ENCODE measurements at regions not wholly inside any gene's neighbourhood (a gene's known extent, or its start where the extent isn't known, plus 50 kb on each side); places are given as distances from the start of the nearest gene placed in this dataset.

DNA sequence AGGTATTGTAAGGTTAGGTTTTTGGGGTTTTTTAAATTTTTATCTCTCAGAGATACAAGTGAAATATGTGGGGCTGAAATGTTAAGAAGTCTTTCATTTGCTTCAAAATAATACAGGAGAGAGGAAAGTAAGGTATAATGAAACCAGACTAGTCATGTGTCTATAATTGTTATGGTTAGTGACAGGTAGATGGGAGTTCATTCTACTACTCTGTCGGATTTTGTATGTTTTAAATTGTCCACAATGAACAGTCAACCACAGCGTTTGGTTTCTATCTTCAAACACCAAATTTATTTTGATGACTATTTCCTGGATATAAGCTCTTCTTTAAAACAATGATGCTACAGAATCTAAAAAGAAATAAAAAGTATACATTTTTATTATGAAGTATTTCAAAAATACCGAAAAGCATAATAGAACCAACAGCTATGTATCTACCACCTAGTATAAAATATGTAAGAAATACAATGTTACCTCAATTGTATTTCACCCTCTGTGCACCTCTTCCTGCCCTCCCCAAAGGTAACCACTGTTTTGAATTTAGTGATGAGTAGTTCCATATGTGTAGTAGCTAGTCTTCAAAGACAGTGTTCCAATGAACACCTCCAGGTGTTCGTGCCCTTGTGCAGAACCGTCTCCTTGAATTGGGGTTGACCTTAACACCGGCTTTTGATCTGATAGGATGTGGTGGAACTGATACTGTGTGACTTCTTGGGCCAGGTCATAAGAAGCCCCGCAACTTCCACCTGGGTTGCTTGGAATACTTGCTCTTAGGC, 74.8 kb upstream of the CDK1 start:
- TF ChIP-seq CTCF (IDR thresholded peaks at IDR 0.05), result no peak
- DNase-seq (ENCODE audit: low spot score) (no peak), ATAC-seq (ENCODE audit: low FRiP score) (no peak)

GRCh38 chr10:60687679-60688078, 90.6 kb upstream of the CDK1 start:
- DNase-seq (ENCODE audit: low spot score), result no peak
- ATAC-seq (ENCODE audit: low FRiP score), result no peak
- no peak for TF ChIP-seq CTCF (IDR thresholded peaks at IDR 0.05)

- TF ChIP-seq CTCF (IDR thresholded peaks at IDR 0.05), result no peak
- no peak for ATAC-seq (ENCODE audit: low FRiP score)
- no peak for DNase-seq (ENCODE audit: low spot score)
These were observed 94.2 kb upstream of the CDK1 start for GRCh38 chr10:60684091-60684490.

DNA sequence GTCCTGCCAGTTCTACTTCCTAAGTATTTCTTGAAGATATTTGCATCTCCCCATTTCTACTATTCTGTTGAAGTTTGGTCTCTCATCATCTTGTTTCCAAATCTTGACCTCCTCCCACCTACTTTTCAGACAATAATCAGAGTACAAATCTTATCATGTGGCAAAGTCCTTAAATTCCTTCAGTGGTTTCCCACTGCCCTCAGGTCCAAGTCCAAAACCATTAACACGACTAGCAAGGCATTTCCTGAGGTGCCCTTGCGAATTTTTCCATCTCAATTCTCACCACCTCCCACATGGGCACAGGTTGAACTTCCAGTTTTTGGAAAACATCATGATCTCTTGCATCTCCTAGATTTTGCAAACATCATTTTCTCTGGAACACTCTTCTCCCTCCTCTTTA, 97.2 kb upstream of the CDK1 start:
- no peak for TF ChIP-seq CTCF (IDR thresholded peaks at IDR 0.05)

DNA sequence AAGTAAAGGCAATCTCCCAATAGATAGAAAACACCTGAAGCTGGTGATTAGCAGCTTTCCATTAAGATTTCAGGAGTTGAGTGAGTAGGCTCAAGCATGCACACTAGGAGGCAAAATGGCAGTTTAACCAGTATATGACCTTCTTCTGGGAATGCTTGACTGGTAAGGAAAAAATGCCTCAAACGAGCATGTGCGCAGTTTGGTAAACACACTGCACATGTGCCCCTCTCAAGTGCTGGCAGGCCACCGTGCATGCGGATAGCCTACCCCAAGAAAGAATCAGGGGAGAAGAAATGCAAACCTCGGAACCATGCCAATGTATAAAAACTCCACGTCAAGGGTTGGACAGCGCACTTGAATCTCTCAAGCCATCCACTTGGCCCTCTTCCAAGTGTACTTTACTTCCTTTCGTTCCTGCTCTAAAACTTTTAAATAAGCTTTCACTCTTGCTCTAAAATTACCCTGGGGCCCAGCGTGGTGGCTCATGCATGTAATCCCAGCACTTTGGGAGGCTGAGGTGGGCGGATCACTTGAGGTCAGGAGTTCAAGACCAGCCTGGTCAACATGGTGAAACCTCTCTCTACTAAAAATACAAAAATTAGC, 98.8 kb upstream of the CDK1 start:
- DNase-seq (ENCODE audit: low spot score), result no peak
- no peak for ATAC-seq (ENCODE audit: low FRiP score)
- no peak for TF ChIP-seq CTCF (IDR thresholded peaks at IDR 0.05)

More for the DNA sequence above, 97.2 kb upstream of the CDK1 start:
- ATAC-seq (ENCODE audit: low FRiP score) (no peak), DNase-seq (ENCODE audit: low spot score) (no peak)

GRCh38 chr10:60678978-60679377, 99.3 kb upstream of the CDK1 start:
- TF ChIP-seq CTCF (IDR thresholded peaks at IDR 0.05), result no peak
- ATAC-seq (ENCODE audit: low FRiP score), result no peak
- DNase-seq (ENCODE audit: low spot score), result no peak

Measured in omental fat pad (tissue), 3 donors.